Progenitor cell of endocrine pancreas (in vitro differentiated cells): ENCODE measurements at regions not wholly inside any gene's neighbourhood (a gene's known extent, or its start where the extent isn't known, plus 50 kb on each side); places are given as distances from the start of the nearest gene placed in this dataset.

ENCODE experiments used
- DNase-seq: peaks from one replicate; pipeline ENCODE4 v3.0.0; 2021; ENCODE audit warnings: low spot score; ENCODE audit not compliant: unreplicated experiment
- H3K27ac Mint-ChIP-seq: 2 replicates; pipeline ENCODE4 v1.8.0; 2021; ENCODE audit warnings: mild to moderate bottlenecking, moderate library complexity, mixed read lengths
- H3K27me3 Mint-ChIP-seq: 2 replicates; pipeline ENCODE4 v1.8.0; 2021; ENCODE audit warnings: mixed read lengths
- H3K36me3 Mint-ChIP-seq: 2 replicates; pipeline ENCODE4 v1.8.0; 2022; ENCODE audit warnings: mixed read lengths; ENCODE audit not compliant: insufficient read depth
- H3K4me1 Mint-ChIP-seq: 2 replicates; pipeline ENCODE4 v1.8.0; 2021; ENCODE audit warnings: low read depth, mixed read lengths
- H3K4me3 Mint-ChIP-seq: 2 replicates; pipeline ENCODE4 v1.8.0; 2021; ENCODE audit warnings: low read depth, mild to moderate bottlenecking, moderate library complexity, mixed read lengths
- H3K9me3 Mint-ChIP-seq: 2 replicates; pipeline ENCODE4 v1.8.0; 2021; ENCODE audit warnings: low read depth, mixed read lengths
- TF ChIP-seq, protein P1 (sequence below): fragments of 200-600 bp; sonication (generic); IDR thresholded peaks from one replicate; pipeline ENCODE4 v1.5.0; 2021; ENCODE audit warnings: antibody characterized with exemption, mild to moderate bottlenecking; ENCODE audit not compliant: unreplicated experiment

DNA sequence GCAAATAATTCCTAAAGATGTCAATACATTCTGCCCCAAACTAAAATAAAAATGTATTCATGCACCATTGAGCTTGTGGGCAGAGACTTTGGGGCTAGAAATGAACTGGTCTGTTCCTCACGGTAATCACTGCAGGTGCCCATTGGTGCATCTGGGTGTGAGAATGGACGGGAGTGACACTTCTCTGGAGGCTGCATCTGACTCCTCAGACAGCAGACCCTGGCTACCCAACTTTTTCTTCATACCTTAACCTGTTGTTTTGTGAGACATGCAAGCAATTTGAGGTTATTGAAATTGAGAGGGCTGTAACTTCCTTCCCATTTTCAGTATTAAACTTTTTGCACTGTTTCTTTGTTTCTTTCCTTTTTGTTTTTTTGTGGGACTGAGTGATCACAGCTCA is 333.4 kb downstream of the ICE1 start:
- H3K9me3 Mint-ChIP-seq, result no peaks in the 10 kb centered on the region
- H3K4me3 Mint-ChIP-seq, result no peak overlapping the region
- H3K27ac Mint-ChIP-seq, result no peak overlapping the region
- H3K36me3 Mint-ChIP-seq, result no peaks in the 10 kb centered on the region
- no peaks in the 10 kb centered on the region for H3K4me1 Mint-ChIP-seq
- H3K27me3 Mint-ChIP-seq, result peaks cover 11% of the 10 kb centered on the region
- TF ChIP-seq, protein P1, sequence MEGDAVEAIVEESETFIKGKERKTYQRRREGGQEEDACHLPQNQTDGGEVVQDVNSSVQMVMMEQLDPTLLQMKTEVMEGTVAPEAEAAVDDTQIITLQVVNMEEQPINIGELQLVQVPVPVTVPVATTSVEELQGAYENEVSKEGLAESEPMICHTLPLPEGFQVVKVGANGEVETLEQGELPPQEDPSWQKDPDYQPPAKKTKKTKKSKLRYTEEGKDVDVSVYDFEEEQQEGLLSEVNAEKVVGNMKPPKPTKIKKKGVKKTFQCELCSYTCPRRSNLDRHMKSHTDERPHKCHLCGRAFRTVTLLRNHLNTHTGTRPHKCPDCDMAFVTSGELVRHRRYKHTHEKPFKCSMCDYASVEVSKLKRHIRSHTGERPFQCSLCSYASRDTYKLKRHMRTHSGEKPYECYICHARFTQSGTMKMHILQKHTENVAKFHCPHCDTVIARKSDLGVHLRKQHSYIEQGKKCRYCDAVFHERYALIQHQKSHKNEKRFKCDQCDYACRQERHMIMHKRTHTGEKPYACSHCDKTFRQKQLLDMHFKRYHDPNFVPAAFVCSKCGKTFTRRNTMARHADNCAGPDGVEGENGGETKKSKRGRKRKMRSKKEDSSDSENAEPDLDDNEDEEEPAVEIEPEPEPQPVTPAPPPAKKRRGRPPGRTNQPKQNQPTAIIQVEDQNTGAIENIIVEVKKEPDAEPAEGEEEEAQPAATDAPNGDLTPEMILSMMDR, result no peak
- no peak for DNase-seq

DNA sequence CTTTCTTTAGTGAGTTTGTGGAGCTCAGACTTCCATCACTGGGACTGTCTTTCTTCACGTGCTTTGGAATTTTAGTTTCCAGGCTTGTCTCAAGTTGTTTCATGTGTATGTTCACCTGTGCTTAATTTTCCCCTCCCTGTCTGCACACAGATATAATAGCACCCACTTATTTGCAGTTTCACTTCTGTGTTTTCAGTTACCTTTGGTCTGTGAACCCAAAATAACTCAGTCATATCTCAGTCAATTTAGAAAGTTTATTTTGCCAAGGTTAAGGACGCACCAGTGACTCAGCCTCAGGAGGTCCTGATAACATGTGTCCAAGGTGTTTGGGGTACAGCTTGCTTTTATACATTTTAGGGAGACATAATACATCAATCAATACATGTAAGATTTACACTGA is 330.4 kb downstream of the ICE1 start:
- Mint-ChIP-seq H3K4me3 (no peak overlapping the region), H3K4me1 (no peaks in the 10 kb centered on the region), H3K36me3 (no peaks in the 10 kb centered on the region), H3K27me3 (peaks cover 14% of the 10 kb centered on the region), H3K27ac (no peak overlapping the region), H3K9me3 (no peaks in the 10 kb centered on the region)
- DNase-seq, result no peak
- TF ChIP-seq, protein P1, result no peak

DNA sequence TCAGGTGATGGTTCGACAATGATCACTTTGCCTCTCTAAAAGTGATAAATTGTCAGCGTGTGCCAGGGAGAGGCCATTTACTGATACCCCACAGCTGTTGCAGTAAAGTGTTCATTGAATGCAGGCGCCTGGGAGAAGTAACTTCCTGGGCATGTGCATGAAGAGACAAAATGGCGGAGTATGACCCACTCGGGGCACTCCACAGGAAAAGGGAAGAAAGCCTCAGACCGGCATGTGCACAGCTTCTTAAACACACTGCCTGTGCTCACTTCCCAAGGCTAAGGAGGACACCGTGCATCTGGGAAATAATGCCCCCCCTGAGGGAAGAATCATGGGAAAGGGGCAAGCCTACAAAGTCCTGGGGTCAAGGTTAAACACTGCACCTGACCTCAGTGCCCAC is 329.5 kb downstream of the ICE1 start:
- no peak overlapping the region for H3K4me3 Mint-ChIP-seq
- H3K27ac Mint-ChIP-seq, result no peak overlapping the region
- H3K27me3 Mint-ChIP-seq, result peaks cover 14% of the 10 kb centered on the region

DNA sequence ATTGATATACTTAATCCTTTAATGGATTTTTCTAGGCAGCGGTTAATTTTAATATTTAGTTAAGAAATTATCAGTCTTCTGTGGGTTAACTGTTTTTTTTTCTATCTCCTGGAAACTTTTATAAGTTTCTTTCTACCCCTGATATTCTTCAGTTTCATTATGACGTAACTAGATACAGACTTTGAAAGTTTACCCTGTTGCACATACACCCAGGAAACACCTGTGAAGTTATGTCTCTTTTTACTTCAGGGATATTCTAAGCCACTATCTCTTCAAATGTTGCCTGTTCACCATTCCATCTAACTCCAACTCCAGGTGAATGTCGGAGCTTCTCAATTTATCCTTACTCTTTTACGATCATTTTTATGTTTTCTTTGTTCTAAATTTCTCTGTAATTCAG is 329.0 kb downstream of the ICE1 start:
- TF ChIP-seq, protein P1, result no peak
- no peaks in the 10 kb centered on the region for H3K36me3 Mint-ChIP-seq
- no peak for DNase-seq
- no peaks in the 10 kb centered on the region for H3K4me1 Mint-ChIP-seq
- no peak overlapping the region for H3K27ac Mint-ChIP-seq
- H3K9me3 Mint-ChIP-seq, result peaks cover 3% of the 10 kb centered on the region
- H3K4me3 Mint-ChIP-seq, result no peak overlapping the region
- H3K27me3 Mint-ChIP-seq, result peaks cover 14% of the 10 kb centered on the region

More for the DNA sequence above, 329.5 kb downstream of the ICE1 start:
- Mint-ChIP-seq H3K9me3 (no peaks in the 10 kb centered on the region), H3K4me1 (no peaks in the 10 kb centered on the region), H3K36me3 (no peaks in the 10 kb centered on the region)
- no peak for DNase-seq
- TF ChIP-seq, protein P1, result no peak

DNA sequence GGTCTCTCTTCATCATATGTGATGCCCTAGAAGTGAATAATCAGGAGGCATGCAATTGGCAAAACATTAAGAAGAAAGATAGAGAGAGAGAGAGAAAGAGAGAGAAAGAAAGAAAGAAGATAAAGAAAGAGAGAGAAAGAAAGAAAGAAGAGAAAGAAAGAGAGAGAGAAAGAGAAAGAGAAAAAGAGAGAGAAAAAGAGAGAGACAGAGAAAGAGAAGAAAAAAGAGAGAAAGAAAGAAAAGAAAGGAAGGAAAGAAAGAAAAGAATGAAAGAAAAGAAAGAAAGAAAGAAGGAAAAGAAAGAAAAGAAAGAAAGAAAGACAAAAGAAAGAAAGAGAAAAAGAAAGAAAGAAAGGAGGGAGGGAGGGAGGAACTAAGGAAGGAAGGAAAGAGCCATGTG is 318.9 kb downstream of the ICE1 start:
- no peaks in the 10 kb centered on the region for H3K36me3 Mint-ChIP-seq
- no peak overlapping the region for H3K27ac Mint-ChIP-seq
- peaks cover 6% of the 10 kb centered on the region for H3K27me3 Mint-ChIP-seq
- peaks cover 34% of the 10 kb centered on the region for H3K9me3 Mint-ChIP-seq
- no peak overlapping the region for H3K4me3 Mint-ChIP-seq
- TF ChIP-seq, protein P1, result no peak
- DNase-seq, result no peak
- H3K4me1 Mint-ChIP-seq, result no peaks in the 10 kb centered on the region
